ENCODE measurements at regions not wholly inside any gene's neighbourhood (a gene's known extent, or its start where the extent isn't known, plus 50 kb on each side); places are given as distances from the start of the nearest gene placed in this dataset.

DNA sequence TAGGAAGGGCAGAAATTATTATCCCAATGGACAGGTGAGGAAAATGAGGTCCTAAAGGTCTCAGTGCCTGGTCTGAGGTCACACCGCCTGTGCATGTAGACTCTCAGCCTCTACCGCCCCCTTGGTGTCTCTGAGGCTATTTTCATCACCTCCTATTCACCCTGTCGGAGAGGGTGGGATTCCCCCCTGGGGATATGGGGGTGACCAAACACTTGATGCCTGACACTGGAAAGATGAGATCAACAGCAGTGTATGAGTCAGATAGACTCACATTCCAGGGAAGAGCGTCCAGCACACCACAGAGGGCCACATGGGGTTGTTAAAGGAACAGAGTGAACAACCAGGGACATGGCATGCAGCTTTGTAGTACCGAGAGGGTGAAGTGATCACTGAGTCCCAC lies 199.7 kb downstream of the SMAD2 start:
- TF ChIP-seq POLR2AphosphoS5 (IDR thresholded peaks at IDR 0.05; ENCODE audit: low read depth), result no peak
- TF ChIP-seq, protein P1, sequence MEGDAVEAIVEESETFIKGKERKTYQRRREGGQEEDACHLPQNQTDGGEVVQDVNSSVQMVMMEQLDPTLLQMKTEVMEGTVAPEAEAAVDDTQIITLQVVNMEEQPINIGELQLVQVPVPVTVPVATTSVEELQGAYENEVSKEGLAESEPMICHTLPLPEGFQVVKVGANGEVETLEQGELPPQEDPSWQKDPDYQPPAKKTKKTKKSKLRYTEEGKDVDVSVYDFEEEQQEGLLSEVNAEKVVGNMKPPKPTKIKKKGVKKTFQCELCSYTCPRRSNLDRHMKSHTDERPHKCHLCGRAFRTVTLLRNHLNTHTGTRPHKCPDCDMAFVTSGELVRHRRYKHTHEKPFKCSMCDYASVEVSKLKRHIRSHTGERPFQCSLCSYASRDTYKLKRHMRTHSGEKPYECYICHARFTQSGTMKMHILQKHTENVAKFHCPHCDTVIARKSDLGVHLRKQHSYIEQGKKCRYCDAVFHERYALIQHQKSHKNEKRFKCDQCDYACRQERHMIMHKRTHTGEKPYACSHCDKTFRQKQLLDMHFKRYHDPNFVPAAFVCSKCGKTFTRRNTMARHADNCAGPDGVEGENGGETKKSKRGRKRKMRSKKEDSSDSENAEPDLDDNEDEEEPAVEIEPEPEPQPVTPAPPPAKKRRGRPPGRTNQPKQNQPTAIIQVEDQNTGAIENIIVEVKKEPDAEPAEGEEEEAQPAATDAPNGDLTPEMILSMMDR (conservative IDR thresholded peaks at IDR 0.05; ENCODE audit: low read depth in 2 of 2), result peak; percentile 34 to 47
- no peak for TF ChIP-seq EZH2 (IDR thresholded peaks at IDR 0.05; ENCODE audit: low read depth, unreplicated experiment)
- TF ChIP-seq, protein P2, sequence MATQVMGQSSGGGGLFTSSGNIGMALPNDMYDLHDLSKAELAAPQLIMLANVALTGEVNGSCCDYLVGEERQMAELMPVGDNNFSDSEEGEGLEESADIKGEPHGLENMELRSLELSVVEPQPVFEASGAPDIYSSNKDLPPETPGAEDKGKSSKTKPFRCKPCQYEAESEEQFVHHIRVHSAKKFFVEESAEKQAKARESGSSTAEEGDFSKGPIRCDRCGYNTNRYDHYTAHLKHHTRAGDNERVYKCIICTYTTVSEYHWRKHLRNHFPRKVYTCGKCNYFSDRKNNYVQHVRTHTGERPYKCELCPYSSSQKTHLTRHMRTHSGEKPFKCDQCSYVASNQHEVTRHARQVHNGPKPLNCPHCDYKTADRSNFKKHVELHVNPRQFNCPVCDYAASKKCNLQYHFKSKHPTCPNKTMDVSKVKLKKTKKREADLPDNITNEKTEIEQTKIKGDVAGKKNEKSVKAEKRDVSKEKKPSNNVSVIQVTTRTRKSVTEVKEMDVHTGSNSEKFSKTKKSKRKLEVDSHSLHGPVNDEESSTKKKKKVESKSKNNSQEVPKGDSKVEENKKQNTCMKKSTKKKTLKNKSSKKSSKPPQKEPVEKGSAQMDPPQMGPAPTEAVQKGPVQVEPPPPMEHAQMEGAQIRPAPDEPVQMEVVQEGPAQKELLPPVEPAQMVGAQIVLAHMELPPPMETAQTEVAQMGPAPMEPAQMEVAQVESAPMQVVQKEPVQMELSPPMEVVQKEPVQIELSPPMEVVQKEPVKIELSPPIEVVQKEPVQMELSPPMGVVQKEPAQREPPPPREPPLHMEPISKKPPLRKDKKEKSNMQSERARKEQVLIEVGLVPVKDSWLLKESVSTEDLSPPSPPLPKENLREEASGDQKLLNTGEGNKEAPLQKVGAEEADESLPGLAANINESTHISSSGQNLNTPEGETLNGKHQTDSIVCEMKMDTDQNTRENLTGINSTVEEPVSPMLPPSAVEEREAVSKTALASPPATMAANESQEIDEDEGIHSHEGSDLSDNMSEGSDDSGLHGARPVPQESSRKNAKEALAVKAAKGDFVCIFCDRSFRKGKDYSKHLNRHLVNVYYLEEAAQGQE (IDR thresholded peaks at IDR 0.05; ENCODE audit: unreplicated experiment), result no peak
- no peak for TF ChIP-seq EZH2phosphoT487 (IDR thresholded peaks at IDR 0.05; ENCODE audit: unreplicated experiment)
